ENCODE measurements at regions not wholly inside any gene's neighbourhood (a gene's known extent, or its start where the extent isn't known, plus 50 kb on each side); places are given as distances from the start of the nearest gene placed in this dataset.
"Not testable (repeated sequence)": the region's sequence is repeated elsewhere in the genome, so short reads cannot be mapped to it uniquely, and the experiment has no call there.

DNA sequence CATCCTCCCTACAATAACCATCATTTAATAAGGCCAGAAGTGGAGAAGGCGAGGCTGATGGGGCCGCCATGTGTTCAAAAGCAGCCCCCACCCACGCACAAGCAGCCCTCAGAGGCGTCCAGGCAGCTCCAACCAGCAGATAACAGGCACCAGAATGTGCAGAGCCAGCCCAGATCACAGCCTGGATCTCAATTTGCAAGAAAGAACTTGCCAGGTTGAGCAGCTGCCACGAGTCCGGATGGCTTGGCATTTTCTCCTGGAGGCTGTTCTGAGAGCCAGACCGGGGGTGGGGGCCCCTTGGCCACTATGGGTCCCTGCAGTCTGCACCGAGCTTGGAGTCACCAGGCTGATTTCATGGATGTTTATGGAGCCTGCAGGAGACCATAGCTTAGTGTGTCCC is 338.1 kb downstream of the PREX1 start:
- no peak for DNase-seq

DNA sequence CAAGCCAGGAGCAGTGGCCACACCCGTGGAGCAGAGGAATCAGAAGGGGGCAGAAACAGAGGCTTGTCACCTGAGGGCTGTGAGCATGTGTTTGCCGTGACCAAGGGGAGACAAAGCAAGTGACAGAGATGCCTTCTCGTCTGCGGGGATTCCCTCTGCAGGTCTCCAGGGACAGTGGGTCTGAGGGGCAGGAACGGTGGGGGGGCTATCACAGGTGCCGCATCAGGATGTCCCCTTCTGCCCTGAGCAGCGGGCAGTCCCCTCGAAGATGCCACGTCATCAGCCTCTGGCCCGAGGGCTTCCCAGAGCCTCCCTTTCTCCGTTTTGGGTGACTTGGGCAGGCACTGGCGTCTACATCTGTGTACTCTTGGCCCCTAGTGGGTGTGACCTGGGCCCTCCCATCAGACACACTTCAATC is 338.7 kb downstream of the PREX1 start:
- no peak for DNase-seq

DNA sequence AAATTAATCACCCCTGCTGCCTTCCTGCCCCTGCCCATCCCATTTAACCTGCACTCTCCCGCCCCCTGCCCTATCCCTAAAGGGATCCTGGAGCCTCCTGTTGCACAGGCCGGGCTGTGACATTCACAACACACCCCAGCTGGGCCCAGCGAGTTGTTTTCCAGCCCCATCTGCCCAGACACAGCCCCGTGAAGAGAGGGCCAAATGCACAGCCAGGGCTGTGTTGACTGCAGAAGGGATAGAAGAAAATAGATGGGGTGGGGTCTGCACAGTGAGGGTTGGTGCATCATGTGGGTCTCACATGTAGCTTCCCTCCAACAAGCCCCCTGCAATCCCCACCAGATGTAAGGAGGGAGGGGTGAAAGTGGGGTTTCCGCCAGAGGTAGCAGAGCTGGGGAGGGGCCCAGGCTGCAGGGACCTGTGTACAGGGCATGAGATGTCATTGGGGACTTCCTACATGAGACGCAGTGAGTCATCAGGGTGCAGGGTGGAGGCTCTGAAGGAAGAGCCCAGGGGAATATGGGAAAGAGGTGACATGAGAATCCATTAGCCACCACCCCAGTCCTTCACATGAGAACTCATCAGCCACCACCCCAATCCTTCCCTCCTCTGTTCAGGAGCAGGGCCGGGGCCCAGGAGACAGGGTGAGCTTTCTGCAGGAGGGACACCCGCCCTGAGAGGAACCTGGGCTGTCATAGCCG is 339.3 kb downstream of the PREX1 start:
- not testable (repeated sequence) for DNase-seq

DNA sequence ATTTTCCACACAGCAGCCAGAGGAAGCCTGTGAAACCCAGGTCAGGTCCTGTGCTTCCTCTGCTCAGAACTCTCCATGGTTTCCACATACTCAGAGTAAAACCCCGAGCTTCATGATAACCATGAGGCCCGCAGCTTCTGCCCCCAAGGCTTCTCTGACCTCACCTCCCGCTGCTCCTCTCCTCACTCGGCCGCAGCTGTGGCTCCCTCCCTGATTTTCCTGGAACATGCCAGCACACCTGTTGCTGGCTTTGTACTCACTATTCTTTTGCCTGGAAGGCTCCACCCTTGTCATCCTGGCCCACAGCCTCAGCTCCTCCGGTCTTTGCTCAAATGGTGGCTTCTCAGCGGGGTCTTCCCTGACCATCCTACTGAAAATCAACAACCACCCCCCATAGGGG is 341.7 kb downstream of the PREX1 start:
- no peak for DNase-seq

DNA sequence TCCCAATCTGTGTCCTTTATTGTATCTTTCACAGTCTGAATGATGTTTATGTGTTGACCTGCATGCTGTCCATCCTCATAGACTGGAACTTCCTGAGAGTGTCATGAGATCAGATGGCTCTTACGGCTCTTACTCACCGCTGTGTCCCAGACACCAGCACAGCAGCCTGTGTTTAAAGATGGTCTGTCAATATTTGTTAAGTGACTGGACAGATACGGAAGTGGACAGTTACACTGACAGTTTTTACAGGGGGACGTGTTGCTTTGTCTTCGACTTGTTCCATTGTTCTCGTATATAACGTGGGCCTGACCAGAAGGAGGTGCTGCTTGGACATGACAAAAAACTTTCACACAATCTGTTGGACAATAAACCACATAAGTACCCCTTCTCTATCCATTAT is 342.6 kb downstream of the PREX1 start:
- not testable (repeated sequence) for DNase-seq

DNA sequence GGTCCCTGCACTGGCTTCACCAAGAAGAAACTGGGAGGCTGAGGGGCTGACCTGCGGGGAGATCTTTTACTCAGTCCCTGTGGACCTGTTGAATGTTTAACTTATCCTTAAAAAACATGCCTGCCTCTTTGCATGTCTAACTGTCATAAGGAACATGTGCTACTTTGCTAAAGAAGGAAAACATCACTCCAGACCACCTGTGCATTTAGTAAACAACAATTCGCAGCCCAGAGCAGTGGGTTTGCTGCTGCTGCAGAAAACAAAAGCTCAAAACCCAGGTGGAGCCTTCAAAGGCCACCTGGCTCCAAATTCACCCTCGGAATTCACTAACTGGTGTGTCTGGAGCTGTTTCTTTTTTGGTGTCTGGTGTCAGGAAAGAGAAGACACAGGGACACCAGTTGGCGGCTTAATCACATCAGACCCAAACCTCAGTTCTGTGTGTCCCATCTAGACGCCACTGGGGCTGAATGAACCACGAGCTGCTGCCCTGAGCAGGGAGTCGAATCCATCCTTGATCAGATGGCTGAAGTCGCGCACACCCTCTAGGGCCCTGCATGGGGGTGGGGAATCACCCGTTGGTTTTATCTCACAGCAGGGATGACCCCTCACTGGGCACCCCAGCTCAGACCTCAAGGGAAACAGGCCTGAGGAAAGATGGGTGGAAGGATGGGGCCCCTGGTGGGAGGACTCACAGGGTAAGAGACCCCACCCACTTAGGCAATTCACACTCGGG is 344.3 kb downstream of the PREX1 start:
- DNase-seq, result no peak

DNA sequence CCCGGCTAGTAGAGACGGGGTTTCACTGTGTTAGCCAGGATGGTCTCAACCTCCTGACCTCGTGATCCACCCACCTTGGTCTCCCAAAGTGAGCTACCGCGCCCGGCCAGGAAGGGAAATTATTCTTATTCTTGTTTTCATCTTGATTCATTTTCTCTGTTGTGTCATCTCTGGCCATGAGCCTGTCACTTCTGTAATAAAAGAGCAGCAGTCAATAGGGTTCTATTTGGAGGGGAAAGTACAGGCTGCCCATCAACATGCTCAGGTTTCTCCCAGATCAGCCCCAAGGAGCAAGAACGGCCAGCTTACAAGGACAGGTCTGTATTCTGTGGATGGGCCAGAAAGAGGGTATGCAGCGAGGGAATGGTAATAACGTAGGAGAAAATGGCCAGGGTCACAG is 345.0 kb downstream of the PREX1 start:
- no peak for DNase-seq

DNA sequence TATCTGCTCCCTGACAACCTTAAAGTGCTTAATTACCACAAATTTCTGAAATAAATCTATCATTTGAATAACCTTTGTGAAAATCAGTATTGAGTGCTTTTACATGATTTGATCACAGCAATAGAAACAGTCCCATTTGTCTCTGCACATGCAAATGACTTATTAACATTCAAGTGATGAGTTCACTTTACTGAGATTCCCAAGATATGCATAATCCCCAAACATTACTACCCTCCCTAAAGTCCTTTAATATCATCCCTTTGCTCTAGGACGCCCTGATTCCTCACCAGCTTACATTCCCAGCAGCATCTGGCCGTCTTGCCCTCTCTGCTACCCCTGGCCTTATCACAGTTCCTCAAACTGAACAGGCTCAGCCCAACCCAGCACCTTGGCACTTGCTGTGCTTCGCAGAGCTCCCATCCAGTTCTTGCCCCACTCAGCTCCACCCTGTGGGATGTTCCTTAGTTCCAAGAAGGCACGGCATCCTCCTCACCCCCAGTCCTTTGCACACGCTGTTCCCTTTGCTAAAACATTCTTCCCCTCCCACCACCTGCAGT is 347.5 kb downstream of the PREX1 start:
- no peak for DNase-seq

DNA sequence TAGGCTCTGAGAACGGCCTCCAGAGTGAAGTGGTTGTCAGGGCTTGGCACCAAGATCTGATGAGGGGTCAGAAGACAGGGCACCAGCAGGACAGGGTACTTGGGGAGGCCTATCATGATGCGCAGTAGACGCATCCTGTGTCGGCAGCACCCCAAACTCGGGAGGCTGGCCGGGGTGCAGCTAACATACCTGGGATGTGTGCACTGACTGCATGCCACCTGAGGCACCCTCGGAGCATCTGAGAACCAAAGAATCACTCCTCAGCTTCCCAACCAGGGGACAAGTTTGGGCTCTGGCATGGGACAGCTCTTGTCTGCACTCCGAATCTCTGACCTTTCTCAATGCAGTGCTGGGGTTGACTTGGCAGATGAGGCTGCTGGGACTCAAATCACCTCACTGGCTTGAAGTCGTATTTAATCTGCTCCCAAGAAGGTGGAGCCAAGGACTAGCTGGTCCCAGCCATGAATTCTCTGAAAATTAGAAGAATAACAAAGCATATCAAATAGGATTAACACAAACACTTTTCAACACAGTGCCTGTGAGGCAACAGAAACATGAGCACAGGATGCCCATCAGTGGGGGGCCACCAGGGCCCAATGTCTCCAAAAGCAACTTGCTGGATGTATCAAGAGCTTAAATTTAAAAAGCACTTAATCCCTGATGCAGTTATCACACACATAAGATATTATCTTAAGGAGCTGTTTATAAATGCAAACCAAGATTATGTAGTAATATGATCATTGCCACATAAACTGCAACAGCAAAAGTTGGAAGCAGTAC is 348.8 kb downstream of the PREX1 start:
- DNase-seq, result no peak

DNA sequence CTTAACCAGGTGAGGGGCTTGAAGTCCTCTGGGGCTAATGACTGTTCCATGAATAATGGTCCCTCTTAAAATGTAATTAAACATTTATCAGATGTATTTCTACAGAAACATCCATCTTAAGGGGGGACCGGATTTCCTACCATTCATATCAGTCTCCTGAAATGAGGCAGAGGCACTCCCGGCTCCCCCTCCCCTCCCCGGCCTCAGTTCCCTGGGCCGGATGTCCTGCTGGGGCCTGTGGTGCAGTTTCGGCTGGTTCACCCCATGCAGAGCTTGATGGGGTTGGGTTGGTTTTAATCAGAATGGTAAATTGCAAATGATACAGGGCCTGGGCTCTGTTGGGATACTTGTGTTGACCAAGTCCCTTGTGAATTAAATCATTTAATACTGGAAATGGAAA is 349.4 kb downstream of the PREX1 start:
- no peak for DNase-seq

DNA sequence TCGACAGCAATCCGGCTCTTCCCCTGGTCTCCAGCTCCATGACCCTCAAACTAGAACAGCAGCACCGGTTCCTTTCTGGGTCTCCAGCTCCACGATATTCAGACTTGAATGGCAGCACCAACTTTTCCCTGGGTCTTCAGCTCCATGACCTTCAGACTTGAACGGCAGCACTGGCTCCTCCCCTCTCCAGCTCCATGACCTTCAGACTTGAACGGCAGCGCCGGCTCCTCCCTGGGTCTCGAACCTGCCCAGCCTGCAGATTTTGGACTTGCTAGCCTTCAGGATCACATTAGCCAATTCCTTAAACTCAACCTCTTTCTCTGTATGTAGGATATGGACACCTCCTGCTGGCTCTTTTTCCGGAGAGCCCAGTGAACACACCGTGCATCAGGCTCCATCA is 350.9 kb downstream of the PREX1 start:
- no peak for DNase-seq

DNA sequence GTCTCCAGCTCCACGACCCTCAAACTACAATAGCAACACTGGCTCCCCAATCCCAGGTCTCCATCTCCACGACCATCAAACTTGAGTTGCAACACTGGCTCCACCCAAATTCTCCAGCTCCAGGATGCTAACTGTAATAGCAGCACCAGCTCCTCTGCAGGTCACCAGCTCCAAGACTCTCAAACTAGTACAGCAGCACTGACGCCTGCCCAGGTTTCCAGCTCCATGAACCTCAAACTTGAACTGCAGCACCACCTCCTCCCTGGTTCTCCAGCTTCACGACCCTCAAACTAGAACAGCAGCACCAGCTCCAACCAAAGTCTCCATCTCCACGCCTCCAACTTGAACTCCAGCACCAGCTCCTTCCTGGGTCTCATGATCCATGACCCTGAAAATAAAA is 353.8 kb downstream of the PREX1 start:
- DNase-seq, result no peak

DNA sequence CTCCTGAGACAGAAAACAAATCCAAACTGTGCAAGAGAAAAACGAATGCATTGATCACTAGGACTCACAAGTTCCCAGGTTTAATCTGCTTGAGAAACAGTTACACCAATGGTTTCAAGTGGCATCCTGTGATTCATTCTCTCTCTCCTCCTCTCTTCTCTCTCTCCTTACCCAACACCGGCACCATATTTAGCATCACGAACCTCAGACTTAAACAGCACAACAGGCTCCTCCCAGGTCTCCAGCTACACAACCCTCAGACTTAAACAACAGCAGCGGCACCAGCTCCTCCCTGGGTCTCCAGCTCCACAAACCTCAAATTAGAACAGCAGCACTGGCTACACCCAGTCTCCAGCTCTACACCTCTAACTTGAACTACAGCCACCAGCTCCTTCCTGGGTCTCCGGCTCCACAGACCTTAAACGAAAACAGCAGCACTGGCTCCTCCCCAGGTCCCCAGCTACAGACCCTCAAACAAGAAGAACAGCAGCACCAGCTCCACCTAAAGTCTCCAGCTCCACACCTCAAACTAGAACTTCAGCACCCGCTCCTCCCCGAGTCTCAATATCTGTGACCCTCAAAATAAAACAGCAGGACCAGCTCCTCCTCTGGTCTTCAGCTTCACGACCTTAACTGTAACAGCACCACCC is 355.9 kb downstream of the PREX1 start:
- no peak for DNase-seq

DNA sequence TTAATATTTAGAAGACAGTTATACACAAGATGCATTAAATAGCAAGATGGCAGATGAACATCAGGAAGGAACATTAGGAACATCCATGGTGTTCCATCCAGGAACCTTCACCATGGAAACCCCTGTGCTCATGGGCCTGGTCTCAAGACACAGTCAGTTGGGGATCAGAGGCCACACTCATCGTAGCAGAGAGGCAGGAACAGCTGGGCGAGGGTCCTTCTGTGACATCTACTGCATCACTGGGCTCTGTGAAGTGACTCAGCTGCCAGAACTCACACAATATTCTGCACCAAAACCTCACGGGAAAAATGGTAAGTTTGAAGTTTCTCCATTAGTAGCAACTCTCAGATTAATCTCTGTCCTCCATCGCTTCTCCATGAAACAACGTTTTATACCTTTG is 356.6 kb downstream of the PREX1 start:
- no peak for DNase-seq

DNA sequence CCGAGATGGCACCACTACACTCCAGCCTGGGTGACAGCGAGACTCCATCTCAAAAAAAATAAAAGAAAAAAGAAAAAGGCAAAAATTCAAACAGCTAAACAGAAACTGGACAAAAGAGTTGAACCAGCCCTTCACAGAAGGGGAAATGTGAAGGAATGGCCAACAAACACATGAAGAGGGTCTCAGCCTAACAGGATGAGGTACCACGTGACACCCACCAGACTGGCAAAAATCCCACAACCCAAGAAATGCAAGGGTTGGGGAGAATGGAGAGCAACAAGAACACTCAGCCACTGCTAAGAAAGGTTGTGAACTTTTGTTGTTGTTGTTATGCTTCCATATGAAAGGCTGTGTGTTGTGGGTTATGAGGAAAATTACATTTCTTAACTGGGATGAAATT is 357.7 kb downstream of the PREX1 start:
- no peak for DNase-seq

DNA sequence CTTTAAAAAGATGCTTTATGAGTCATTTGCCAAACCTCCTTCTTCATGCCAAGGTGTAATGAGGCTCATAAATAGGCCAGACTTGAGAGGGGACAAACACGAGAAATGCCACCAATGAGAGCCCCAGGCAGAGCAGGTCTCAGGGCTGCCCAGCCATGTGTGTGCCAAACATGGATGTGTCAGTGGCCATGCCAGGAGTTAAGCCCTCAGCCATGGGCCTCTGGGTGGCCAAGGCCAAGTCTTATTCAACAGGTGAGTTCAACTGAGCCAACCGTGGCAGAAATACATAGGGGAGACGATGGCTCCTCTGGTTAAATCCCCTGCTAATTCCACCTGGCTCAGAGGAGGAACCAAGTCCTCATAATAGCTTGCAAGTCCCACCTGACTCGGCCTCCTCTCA is 358.8 kb downstream of the PREX1 start:
- DNase-seq, result no peak

DNA sequence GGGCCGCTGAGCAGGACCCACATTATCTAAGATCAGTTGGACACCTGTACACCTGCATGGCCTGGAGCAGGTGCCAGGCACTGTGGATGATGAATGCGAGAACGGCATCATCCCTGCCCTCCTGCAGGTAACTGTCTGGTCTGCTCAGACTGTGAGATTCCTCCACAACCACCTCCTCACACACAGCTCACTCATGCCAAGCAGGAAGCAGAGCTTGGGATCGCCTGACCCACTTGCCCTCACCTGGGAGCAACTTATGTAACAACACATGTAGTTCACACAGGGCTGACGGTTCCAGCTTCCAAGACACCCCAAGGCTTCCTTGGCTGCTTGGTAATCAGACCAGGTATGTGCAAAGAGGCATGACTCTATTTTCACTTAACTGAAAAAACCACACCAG is 359.2 kb downstream of the PREX1 start:
- DNase-seq, result no peak

DNA sequence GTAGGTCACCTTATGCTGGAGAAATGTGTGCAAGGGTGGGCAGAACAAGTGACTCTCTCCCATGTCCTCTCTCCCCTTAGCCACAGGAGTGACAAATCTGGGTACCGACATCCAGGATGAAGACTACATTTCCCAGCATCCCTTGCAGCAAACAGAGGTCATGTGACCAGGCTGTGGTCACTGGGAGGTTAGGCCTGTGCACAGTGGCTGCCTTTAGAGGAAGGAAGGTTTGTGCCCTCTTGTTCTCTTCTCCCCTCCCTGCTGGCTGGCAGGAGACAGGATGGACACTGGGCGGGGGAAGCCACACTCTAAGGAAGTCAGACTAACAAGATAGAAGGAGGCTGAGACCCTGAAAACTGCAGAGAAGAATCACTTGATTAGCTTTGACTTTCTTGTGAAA is 360.2 kb downstream of the PREX1 start:
- no peak for DNase-seq

DNA sequence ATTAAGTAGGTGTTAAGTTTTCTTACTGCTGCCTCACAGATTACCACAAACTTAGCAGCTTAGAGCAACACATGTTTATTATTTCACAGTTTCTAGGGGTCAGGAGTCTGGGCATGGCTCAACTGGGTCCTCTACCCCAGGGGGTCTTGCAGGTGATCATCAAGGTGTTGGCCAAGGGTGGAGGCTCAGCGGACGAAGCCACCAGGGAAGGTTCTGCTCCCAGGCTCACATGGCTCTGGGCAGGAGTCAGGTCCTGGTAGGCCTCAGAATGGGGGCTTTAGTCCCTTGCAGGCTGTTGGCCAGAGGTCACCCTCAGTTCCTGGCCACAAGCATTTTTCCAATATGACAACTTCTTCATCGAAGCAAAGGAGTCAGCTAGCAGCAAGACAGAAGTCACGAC is 362.5 kb downstream of the PREX1 start:
- DNase-seq, result no peak

DNA sequence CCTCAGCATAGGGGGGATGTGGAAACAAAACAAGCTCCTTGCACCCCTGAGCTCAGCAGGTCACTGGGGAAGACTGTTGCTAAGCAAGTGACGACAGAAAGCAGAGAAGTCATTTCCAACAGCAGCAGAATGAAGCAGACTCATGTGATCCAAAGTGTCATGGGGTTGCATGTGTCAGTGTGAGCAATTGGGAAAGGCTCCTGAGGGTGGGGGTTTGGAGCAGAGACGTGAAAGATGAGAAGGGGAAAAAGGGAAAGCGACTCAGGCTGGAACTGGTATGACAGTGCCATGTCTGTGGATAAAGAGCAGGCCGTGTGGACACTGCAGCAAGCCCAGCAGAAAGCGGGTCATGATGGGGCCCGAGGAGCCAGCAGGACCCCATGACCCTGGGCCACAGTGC is 363.9 kb downstream of the PREX1 start:
- DNase-seq, result no peak

DNA sequence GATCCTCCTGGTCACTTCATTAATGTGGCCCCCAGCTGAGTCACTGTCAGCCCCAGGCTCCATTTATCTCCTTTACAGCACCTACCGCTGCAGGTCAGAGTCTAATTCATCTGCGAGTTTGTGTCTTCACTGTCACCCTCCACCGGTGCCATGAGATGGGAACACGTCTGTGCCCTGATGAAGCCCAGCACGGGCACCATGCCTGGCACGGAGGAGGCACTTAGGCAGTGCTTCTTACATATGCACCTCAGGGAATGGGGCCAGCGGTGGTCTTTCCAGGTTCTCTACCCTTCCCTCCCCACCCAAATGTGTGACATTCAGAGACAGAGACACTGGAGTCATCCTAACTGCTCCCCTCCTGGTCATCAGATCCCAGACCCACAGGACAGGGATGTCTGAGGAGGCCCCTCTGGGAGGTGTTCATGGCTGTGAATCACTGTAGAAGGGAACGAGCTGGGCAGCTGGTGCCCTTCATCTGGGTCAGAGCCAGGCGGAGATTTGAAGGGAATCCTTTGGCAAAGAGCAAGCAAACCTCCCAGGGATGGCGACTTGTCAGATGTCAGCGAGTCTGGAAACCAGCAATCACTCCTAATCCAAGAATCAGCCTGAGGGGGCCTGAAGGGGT is 364.6 kb downstream of the PREX1 start:
- DNase-seq, result no peak

DNA sequence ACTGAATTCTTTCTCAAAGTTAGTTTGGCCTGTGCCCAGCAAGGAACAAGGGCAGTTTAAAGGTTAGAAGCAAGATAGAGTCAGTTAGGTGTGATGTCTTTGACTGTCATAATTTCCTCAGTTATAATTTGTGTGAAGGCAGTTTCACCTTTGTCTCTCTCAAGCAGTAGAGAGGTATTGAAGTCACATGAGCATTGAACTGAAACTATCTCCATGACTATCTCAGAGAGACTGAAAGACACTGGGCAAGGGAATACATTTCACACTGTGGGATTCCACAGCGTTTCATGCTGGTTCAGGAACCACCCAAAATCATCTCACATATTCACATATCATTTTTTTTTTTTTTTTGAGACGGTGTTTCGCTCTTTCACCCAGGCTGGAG is 366.1 kb downstream of the PREX1 start:
- no peak for DNase-seq
